Lower lobe of right lung (tissue), 2 donors: ENCODE measurements at regions not wholly inside any gene's neighbourhood (a gene's known extent, or its start where the extent isn't known, plus 50 kb on each side); places are given as distances from the start of the nearest gene placed in this dataset.
"Not testable (repeated sequence)": the region's sequence is repeated elsewhere in the genome, so short reads cannot be mapped to it uniquely, and the experiment has no call there.

Source experiments
- ATAC-seq, 2 donors: fragments of 200-7000 bp; cut with Tn5 transposase; one replicate each; pipeline ENCODE4 v1.9.1; 2020 to 2022; ENCODE audit warnings: mild to moderate bottlenecking in 2 of 2, moderate library complexity in 2 of 2
- DNase-seq: peaks from one replicate; pipeline ENCODE4 v3.0.0-alpha.2; 2020
- H3K27ac ChIP-seq: fragments of 200-600 bp; one replicate; pipeline ENCODE4 v1.8.0; 2022
- H3K27me3 ChIP-seq: fragments of 200-600 bp; one replicate; pipeline ENCODE4 v1.8.0; 2022; ENCODE audit warnings: low read depth
- H3K36me3 ChIP-seq: fragments of 200-600 bp; one replicate; pipeline ENCODE4 v1.8.0; 2022; ENCODE audit warnings: mild to moderate bottlenecking
- H3K4me1 ChIP-seq: fragments of 200-600 bp; one replicate; pipeline ENCODE4 v1.8.0; 2022
- H3K4me3 ChIP-seq: fragments of 200-600 bp; one replicate; pipeline ENCODE4 v1.8.0; 2022; ENCODE audit warnings: mild to moderate bottlenecking
- H3K9me3 ChIP-seq: fragments of 200-600 bp; one replicate; pipeline ENCODE4 v1.8.0; 2022
- CTCF ChIP-seq: fragments of 200-600 bp; IDR thresholded peaks from one replicate; pipeline ENCODE4 v1.8.0; 2022; ENCODE audit warnings: antibody characterized with exemption, mild to moderate bottlenecking
- intact Hi-C: fragments of 100-400 bp; cut with DNase I; formaldehyde crosslinking; loops from one replicate; pipeline ENCODE4 v1.11.0; 2022
- donor health status: DM: no; HTN: yes; CAD: no; lungs with severe emphysema.

- H3K4me1 ChIP-seq, H3K9me3 ChIP-seq, intact Hi-C loops, H3K4me3 ChIP-seq, DNase-seq, H3K27me3 ChIP-seq, H3K27ac ChIP-seq, ATAC-seq, H3K36me3 ChIP-seq: not testable (repeated sequence)
These were observed 755.8 kb upstream of the ADGRB3 start for GRCh38 chr6:67879105-67879904.

GRCh38 chr6:67878216-67878615 lies 756.9 kb upstream of the ADGRB3 start:
- H3K36me3 ChIP-seq, H3K27me3 ChIP-seq, H3K9me3 ChIP-seq, ATAC-seq, DNase-seq, H3K4me3 ChIP-seq, H3K4me1 ChIP-seq, intact Hi-C loops, H3K27ac ChIP-seq: not testable (repeated sequence)

- no peak overlapping the region for H3K27ac ChIP-seq
- no peaks in the 10 kb centered on the region for H3K4me1 ChIP-seq
- no peaks in the 10 kb centered on the region for H3K36me3 ChIP-seq
- intact Hi-C loops: no loop called here
- H3K27me3 ChIP-seq: no peaks in the 10 kb centered on the region
- ATAC-seq: no peak
- H3K9me3 ChIP-seq: no peaks in the 10 kb centered on the region
- TF ChIP-seq CTCF: no peak
- no peak overlapping the region for H3K4me3 ChIP-seq
- no peak for DNase-seq
These were observed 757.8 kb upstream of the ADGRB3 start for GRCh38 chr6:67877288-67877687.

GRCh38 chr6:67875877-67876383 lies 759.2 kb upstream of the ADGRB3 start:
- intact Hi-C loops: no loop called here
- Histone ChIP-seq H3K9me3 (no peaks in the 10 kb centered on the region), H3K4me3 (no peak overlapping the region), H3K27me3 (no peaks in the 10 kb centered on the region), H3K27ac (no peak overlapping the region), H3K4me1 (no peaks in the 10 kb centered on the region), H3K36me3 (no peaks in the 10 kb centered on the region)
- TF ChIP-seq CTCF: no peak
- no peak for ATAC-seq
- no peak for DNase-seq

GRCh38 chr6:67870321-67870720 lies 764.8 kb upstream of the ADGRB3 start:
- Histone ChIP-seq H3K27me3 (no peaks in the 10 kb centered on the region), H3K4me3 (no peak overlapping the region), H3K9me3 (no peaks in the 10 kb centered on the region), H3K4me1 (no peaks in the 10 kb centered on the region), H3K27ac (no peak overlapping the region), H3K36me3 (no peaks in the 10 kb centered on the region)
- ATAC-seq: no peak
- DNase-seq: no peak
- TF ChIP-seq CTCF: no peak
- intact Hi-C loops: no loop called here

GRCh38 chr6:67863346-67863745 lies 771.7 kb upstream of the ADGRB3 start:
- DNase-seq (no peak), ATAC-seq (no peak)
- H3K27me3 ChIP-seq: no peaks in the 10 kb centered on the region
- no peak overlapping the region for H3K4me3 ChIP-seq
- no peaks in the 10 kb centered on the region for H3K9me3 ChIP-seq
- intact Hi-C loops: no loop called here
- no peak overlapping the region for H3K27ac ChIP-seq
- H3K4me1 ChIP-seq: no peaks in the 10 kb centered on the region
- no peaks in the 10 kb centered on the region for H3K36me3 ChIP-seq
- no peak for TF ChIP-seq CTCF
